ENCODE measurements at regions not wholly inside any gene's neighbourhood (a gene's known extent, or its start where the extent isn't known, plus 50 kb on each side); places are given as distances from the start of the nearest gene placed in this dataset.

DNA sequence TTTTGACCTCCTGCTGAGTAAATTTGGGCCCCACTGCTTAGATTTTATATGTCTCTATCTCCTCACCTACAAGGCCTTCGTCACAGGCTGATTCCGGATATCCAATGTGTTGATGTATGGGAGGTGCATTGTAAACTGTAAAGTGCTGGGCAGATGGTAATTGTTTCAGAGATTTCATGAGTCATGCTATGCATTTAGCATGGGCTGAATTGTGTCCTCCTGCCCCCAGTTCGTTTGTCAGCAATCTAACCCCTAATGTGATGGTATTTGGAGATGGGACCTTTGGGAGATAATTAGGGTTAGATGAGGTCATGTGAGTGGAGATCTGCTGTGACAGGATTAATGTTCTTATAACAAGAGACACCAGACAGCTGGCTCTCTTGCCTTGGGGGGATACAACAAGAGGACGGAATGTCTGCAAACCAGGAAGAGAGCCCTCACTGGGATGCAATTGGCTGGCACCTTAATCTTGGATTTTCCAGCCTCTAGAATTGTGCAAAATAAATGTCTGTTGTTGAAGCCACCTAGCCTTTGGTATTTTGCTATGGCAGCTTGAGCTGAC is 101.8 kb upstream of the NLRP1 start:
- 50% methylated on average over 1 of the region's 4 CpGs; no CpG with 5 or more reads in 1 of the 2 experiments for WGBS, 2 experiments (ENCODE audit: extremely low coverage in 2 of 2, insufficient read length in 1 of 2)
- intact Hi-C loops (cut with micrococcal nuclease) = no loop called here
- no peaks in the 10 kb centered on the region for H3K9me3 ChIP-seq (ENCODE audit: control insufficient read depth, insufficient read depth, low read length)
- H3K4ac ChIP-seq (ENCODE audit: low read depth, low read length) = no peak overlapping the region
- H3K27me3 ChIP-seq (ENCODE audit: control insufficient read depth, insufficient read depth, low read length) = no peaks in the 10 kb centered on the region
- H4K91ac ChIP-seq (ENCODE audit: insufficient read depth, low read depth, low read length) = no peak overlapping the region
- no peak overlapping the region for H2BK20ac ChIP-seq (ENCODE audit: low read depth, low read length)
- H3K4me1 ChIP-seq (ENCODE audit: control insufficient read depth, insufficient read depth, low read length) = no peaks in the 10 kb centered on the region
- no peak overlapping the region for H2BK5ac ChIP-seq (ENCODE audit: low read depth, low read length, poor library complexity, severe bottlenecking)
- H3K27ac ChIP-seq (ENCODE audit: insufficient read depth, low read length) = no peak overlapping the region
- no peaks in the 10 kb centered on the region for H3K79me1 ChIP-seq (ENCODE audit: low read depth in 1 of 2, low read length in 2 of 2)
- H3K36me3 ChIP-seq (ENCODE audit: control insufficient read depth, insufficient read depth, low read length) = no peaks in the 10 kb centered on the region
- POLR2A ChIA-PET (ENCODE audit: unreplicated experiment) = no interaction called here
- H4K20me1 ChIP-seq (ENCODE audit: insufficient read depth, low read length) = no peaks in the 10 kb centered on the region
- in situ Hi-C loops (cut with MboI; ENCODE audit: low sequenced_read_pairs) = no loop called here
- CTCF ChIA-PET = no interaction called here
- no peak overlapping the region for H3K23ac ChIP-seq (ENCODE audit: low read depth, low read length)
- dilution Hi-C loops (cut with HindIII; ENCODE audit: low sequenced_read_pairs, unreplicated experiment) = no loop called here
- no peak overlapping the region for H3K18ac ChIP-seq (ENCODE audit: low read depth, low read length)
- no peak overlapping the region for H2BK15ac ChIP-seq (ENCODE audit: low read depth, low read length)
- BruUV-seq (replicated peaks) = no TSS peak
- H3K9ac ChIP-seq (ENCODE audit: low read depth, low read length) = no peak overlapping the region
- no peak overlapping the region for H2AK5ac ChIP-seq (ENCODE audit: low read depth, low read length)
- H3K4me3 ChIP-seq (ENCODE audit: insufficient read depth, low read depth, low read length) = no peak overlapping the region
- no peaks in the 10 kb centered on the region for H3K9me1 ChIP-seq (ENCODE audit: insufficient read depth, low read length)
- no peak overlapping the region for H4K5ac ChIP-seq (ENCODE audit: low read depth, low read length)
- ATAC-seq (ENCODE audit: low read depth) = no peak
- DNase-seq = no peak
- H3K14ac ChIP-seq (replicated peaks; ENCODE audit: low read depth, low read length) = no peak overlapping the region
- H3K4me2 ChIP-seq (ENCODE audit: low read depth, low read length) = no peak overlapping the region
- TF ChIP-seq, protein P1, sequence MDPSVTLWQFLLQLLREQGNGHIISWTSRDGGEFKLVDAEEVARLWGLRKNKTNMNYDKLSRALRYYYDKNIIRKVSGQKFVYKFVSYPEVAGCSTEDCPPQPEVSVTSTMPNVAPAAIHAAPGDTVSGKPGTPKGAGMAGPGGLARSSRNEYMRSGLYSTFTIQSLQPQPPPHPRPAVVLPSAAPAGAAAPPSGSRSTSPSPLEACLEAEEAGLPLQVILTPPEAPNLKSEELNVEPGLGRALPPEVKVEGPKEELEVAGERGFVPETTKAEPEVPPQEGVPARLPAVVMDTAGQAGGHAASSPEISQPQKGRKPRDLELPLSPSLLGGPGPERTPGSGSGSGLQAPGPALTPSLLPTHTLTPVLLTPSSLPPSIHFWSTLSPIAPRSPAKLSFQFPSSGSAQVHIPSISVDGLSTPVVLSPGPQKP (IDR thresholded peaks at IDR 0.05; ENCODE audit: borderline replicate concordance, low read depth, low read length) = no peak
- TF ChIP-seq MAZ (IDR thresholded peaks at IDR 0.05; ENCODE audit: borderline replicate concordance, low read depth, low read length) (no peak), FOS (IDR thresholded peaks at IDR 0.05; ENCODE audit: low read depth, low read length) (no peak), RCOR1 (IDR thresholded peaks at IDR 0.05; ENCODE audit: insufficient replicate concordance, low read length) (no peak), RFX5 (IDR thresholded peaks at IDR 0.05; ENCODE audit: low read depth, low read length) (no peak), BHLHE40 (IDR thresholded peaks at IDR 0.05; ENCODE audit: low read depth, low read length) (no peak), MAFK (IDR thresholded peaks at IDR 0.05; ENCODE audit: low read depth, low read length) (no peak), CHD1 (IDR thresholded peaks at IDR 0.05; ENCODE audit: low read depth, low read length) (no peak)
- TF ChIP-seq, protein P2, sequence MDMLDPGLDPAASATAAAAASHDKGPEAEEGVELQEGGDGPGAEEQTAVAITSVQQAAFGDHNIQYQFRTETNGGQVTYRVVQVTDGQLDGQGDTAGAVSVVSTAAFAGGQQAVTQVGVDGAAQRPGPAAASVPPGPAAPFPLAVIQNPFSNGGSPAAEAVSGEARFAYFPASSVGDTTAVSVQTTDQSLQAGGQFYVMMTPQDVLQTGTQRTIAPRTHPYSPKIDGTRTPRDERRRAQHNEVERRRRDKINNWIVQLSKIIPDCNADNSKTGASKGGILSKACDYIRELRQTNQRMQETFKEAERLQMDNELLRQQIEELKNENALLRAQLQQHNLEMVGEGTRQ (IDR thresholded peaks at IDR 0.05; ENCODE audit: low read depth, low read length) = no peak
- H2AK9ac ChIP-seq (replicated peaks; ENCODE audit: low read depth, low read length, poor library complexity) = no peak overlapping the region
- H4K8ac ChIP-seq (ENCODE audit: low read depth in 2 of 2, low read length in 2 of 2) = no peak overlapping the region
- no peak overlapping the region for H2BK120ac ChIP-seq (ENCODE audit: low read depth, low read length)
- H3K56ac ChIP-seq (ENCODE audit: extremely low read depth, insufficient read depth, low read length) = no peak overlapping the region
- H2AFZ ChIP-seq (replicated peaks; ENCODE audit: low read length, poor library complexity) = no peak overlapping the region
